HEK293T (cell line): ENCODE measurements at regions not wholly inside any gene's neighbourhood (a gene's known extent, or its start where the extent isn't known, plus 50 kb on each side); places are given as distances from the start of the nearest gene placed in this dataset.

Experiments
- BHLHE40 ChIP-seq: fragments of 450-650 bp; IDR thresholded peaks from 2 replicates; pipeline ENCODE4 v1.6.1; 2016; ENCODE audit warnings: mild to moderate bottlenecking, moderate library complexity, borderline replicate concordance
- ELF4 ChIP-seq: fragments of 450-650 bp; IDR thresholded peaks from 2 replicates; pipeline ENCODE4 v1.6.1; 2017; ENCODE audit warnings: antibody characterized with exemption
- FOXA1 ChIP-seq: fragments of 450-650 bp; IDR thresholded peaks from 2 replicates; pipeline ENCODE4 v1.6.1; 2016; ENCODE audit warnings: mild to moderate bottlenecking
- FOXK2 ChIP-seq: fragments of 450-650 bp; IDR thresholded peaks from 2 replicates; pipeline ENCODE4 v1.6.1; 2016; ENCODE audit warnings: mild to moderate bottlenecking
- FOXM1 ChIP-seq: fragments of 450-650 bp; IDR thresholded peaks from 2 replicates; pipeline ENCODE4 v1.6.1; 2017; ENCODE audit warnings: mild to moderate bottlenecking, borderline replicate concordance
- HDGF ChIP-seq: fragments of 450-650 bp; IDR thresholded peaks from 2 replicates; pipeline ENCODE4 v1.6.1; 2017; ENCODE audit warnings: antibody characterized with exemption, borderline replicate concordance
- LEF1 ChIP-seq: fragments of 450-650 bp; IDR thresholded peaks from 2 replicates; pipeline ENCODE4 v1.6.1; 2017; ENCODE audit warnings: mild to moderate bottlenecking, borderline replicate concordance
- NFRKB ChIP-seq: fragments of 450-650 bp; IDR thresholded peaks from 2 replicates; pipeline ENCODE4 v1.6.1; 2016; ENCODE audit warnings: mild to moderate bottlenecking, moderate library complexity
- PKNOX1 ChIP-seq: fragments of 450-650 bp; IDR thresholded peaks from 2 replicates; pipeline ENCODE4 v1.6.1; 2016
- SP1 ChIP-seq: fragments of 450-650 bp; IDR thresholded peaks from 2 replicates; pipeline ENCODE4 v1.6.1; 2017
- SUZ12 ChIP-seq: fragments of 450-650 bp; IDR thresholded peaks from 2 replicates; pipeline ENCODE4 v1.6.1; 2016; ENCODE audit warnings: mild to moderate bottlenecking
- TARDBP ChIP-seq: fragments of 450-650 bp; IDR thresholded peaks from 2 replicates; pipeline ENCODE4 v1.6.1; 2016
- ZNF384 ChIP-seq: fragments of 450-650 bp; IDR thresholded peaks from 2 replicates; pipeline ENCODE4 v1.6.1; 2016

- TF ChIP-seq FOXK2, result no peak
- no peak for TF ChIP-seq NFRKB
- no peak for TF ChIP-seq ELF4
- no peak for TF ChIP-seq FOXA1
- no peak for TF ChIP-seq ZNF384
- TF ChIP-seq BHLHE40, result no peak
- TF ChIP-seq LEF1, result no peak
- TF ChIP-seq SUZ12, result no peak
- TF ChIP-seq FOXM1, result no peak
- TF ChIP-seq PKNOX1, result no peak
- no peak for TF ChIP-seq SP1
- no peak for TF ChIP-seq HDGF
- TF ChIP-seq TARDBP, result no peak
Measured at GRCh38 chr3:33977227-33977626, 178.8 kb downstream of the PDCD6IP start.
